IPS-18a (cell line): ENCODE measurements at regions not wholly inside any gene's neighbourhood (a gene's known extent, or its start where the extent isn't known, plus 50 kb on each side); places are given as distances from the start of the nearest gene placed in this dataset.
"Not testable (repeated sequence)": the region's sequence is repeated elsewhere in the genome, so short reads cannot be mapped to it uniquely, and the experiment has no call there.

Experiments used
- H3K27ac ChIP-seq: one replicate; pipeline ENCODE4 v1.5.1; 2013; ENCODE audit warnings: low read length
- H3K27me3 ChIP-seq: one replicate; pipeline ENCODE4 v1.6.1; 2013; ENCODE audit warnings: mild to moderate bottlenecking, low read length; ENCODE audit not compliant: control insufficient read depth, insufficient read depth
- H3K36me3 ChIP-seq: one replicate; pipeline ENCODE4 v1.6.1; 2013; ENCODE audit warnings: low read depth, low read length; ENCODE audit not compliant: control insufficient read depth
- H3K4me1 ChIP-seq: one replicate; pipeline ENCODE4 v1.6.1; 2013; ENCODE audit warnings: low read depth, low read length; ENCODE audit not compliant: control insufficient read depth
- H3K4me3 ChIP-seq: one replicate; pipeline ENCODE4 v1.5.1; 2013; ENCODE audit warnings: low read length
- H3K9ac ChIP-seq: one replicate; pipeline ENCODE4 v1.6.1; 2013; ENCODE audit warnings: mild to moderate bottlenecking, low read length, moderate library complexity
- H3K9me3 ChIP-seq: one replicate; pipeline ENCODE4 v1.6.1; 2013; ENCODE audit warnings: low read depth, low read length; ENCODE audit not compliant: control insufficient read depth

- Histone ChIP-seq H3K27ac (no peak overlapping the region), H3K9me3 (no peaks in the 10 kb centered on the region), H3K4me3 (no peak overlapping the region), H3K36me3 (no peaks in the 10 kb centered on the region), H3K9ac (no peak overlapping the region), H3K4me1 (peaks cover 11% of the 10 kb centered on the region), H3K27me3 (no peaks in the 10 kb centered on the region)
These were observed 667.4 kb downstream of the ROBO2 start for GRCh38 chr3:77707281-77707680.

- H3K27ac ChIP-seq = no peak overlapping the region
- no peaks in the 10 kb centered on the region for H3K36me3 ChIP-seq
- no peaks in the 10 kb centered on the region for H3K27me3 ChIP-seq
- peaks cover 11% of the 10 kb centered on the region for H3K4me1 ChIP-seq
- H3K9ac ChIP-seq = no peak overlapping the region
- no peak overlapping the region for H3K4me3 ChIP-seq
- no peaks in the 10 kb centered on the region for H3K9me3 ChIP-seq
These were observed 669.3 kb downstream of the ROBO2 start for GRCh38 chr3:77709155-77709554.

GRCh38 chr3:77718311-77718710 is 678.4 kb downstream of the ROBO2 start:
- H3K4me1 ChIP-seq = no peaks in the 10 kb centered on the region
- H3K4me3 ChIP-seq = no peak overlapping the region
- no peak overlapping the region for H3K9ac ChIP-seq
- no peaks in the 10 kb centered on the region for H3K9me3 ChIP-seq
- no peak overlapping the region for H3K27ac ChIP-seq
- no peaks in the 10 kb centered on the region for H3K27me3 ChIP-seq
- no peaks in the 10 kb centered on the region for H3K36me3 ChIP-seq

GRCh38 chr3:77720460-77720971 is 680.6 kb downstream of the ROBO2 start:
- Histone ChIP-seq H3K9me3 (no peaks in the 10 kb centered on the region), H3K4me3 (no peak overlapping the region), H3K27me3 (no peaks in the 10 kb centered on the region), H3K9ac (no peak overlapping the region), H3K27ac (no peak overlapping the region), H3K36me3 (no peaks in the 10 kb centered on the region), H3K4me1 (no peaks in the 10 kb centered on the region)

- Histone ChIP-seq H3K9ac (no peak overlapping the region), H3K4me1 (no peaks in the 10 kb centered on the region)
These were observed 686.6 kb downstream of the ROBO2 start for GRCh38 chr3:77726517-77726916.

GRCh38 chr3:77746048-77746447 is 706.1 kb downstream of the ROBO2 start:
- no peak overlapping the region for H3K9ac ChIP-seq
- H3K27me3 ChIP-seq = no peaks in the 10 kb centered on the region
- no peak overlapping the region for H3K4me3 ChIP-seq
- H3K36me3 ChIP-seq = no peaks in the 10 kb centered on the region
- H3K27ac ChIP-seq = no peak overlapping the region
- H3K4me1 ChIP-seq = no peaks in the 10 kb centered on the region
- no peaks in the 10 kb centered on the region for H3K9me3 ChIP-seq

More at GRCh38 chr3:77726517-77726916, 686.6 kb downstream of the ROBO2 start:
- Histone ChIP-seq H3K27me3 (no peaks in the 10 kb centered on the region), H3K9me3 (no peaks in the 10 kb centered on the region), H3K36me3 (no peaks in the 10 kb centered on the region), H3K27ac (no peak overlapping the region), H3K4me3 (no peak overlapping the region)

- Histone ChIP-seq H3K36me3 (no peaks in the 10 kb centered on the region), H3K27me3 (no peaks in the 10 kb centered on the region), H3K9ac (no peak overlapping the region), H3K27ac (no peak overlapping the region), H3K4me1 (no peaks in the 10 kb centered on the region), H3K9me3 (no peaks in the 10 kb centered on the region), H3K4me3 (no peak overlapping the region)
These were observed 707.0 kb downstream of the ROBO2 start for GRCh38 chr3:77746892-77747291.

- H3K4me1 ChIP-seq, H3K27ac ChIP-seq, H3K9ac ChIP-seq, H3K36me3 ChIP-seq, H3K27me3 ChIP-seq, H3K4me3 ChIP-seq, H3K9me3 ChIP-seq: not testable (repeated sequence)
These were observed 716.6 kb downstream of the ROBO2 start for GRCh38 chr3:77756397-77756975.

GRCh38 chr3:77772459-77772858 is 732.6 kb downstream of the ROBO2 start:
- Histone ChIP-seq H3K27ac (no peak overlapping the region), H3K9ac (no peak overlapping the region), H3K9me3 (no peaks in the 10 kb centered on the region), H3K4me1 (no peaks in the 10 kb centered on the region), H3K36me3 (no peaks in the 10 kb centered on the region), H3K4me3 (no peak overlapping the region), H3K27me3 (no peaks in the 10 kb centered on the region)

- no peaks in the 10 kb centered on the region for H3K36me3 ChIP-seq
- H3K4me1 ChIP-seq = no peaks in the 10 kb centered on the region
- no peak overlapping the region for H3K27ac ChIP-seq
- H3K4me3 ChIP-seq = no peak overlapping the region
- H3K9ac ChIP-seq = no peak overlapping the region
- H3K9me3 ChIP-seq = no peaks in the 10 kb centered on the region
- H3K27me3 ChIP-seq = no peaks in the 10 kb centered on the region
These were observed 733.2 kb downstream of the ROBO2 start for GRCh38 chr3:77773084-77773483.

GRCh38 chr3:77780278-77780996 is 740.5 kb downstream of the ROBO2 start:
- H3K4me1 ChIP-seq = peaks cover 4% of the 10 kb centered on the region
- H3K9me3 ChIP-seq = no peaks in the 10 kb centered on the region
- H3K9ac ChIP-seq = no peak overlapping the region

GRCh38 chr3:77786216-77786615 is 746.3 kb downstream of the ROBO2 start:
- Histone ChIP-seq H3K9me3 (no peaks in the 10 kb centered on the region), H3K27me3 (no peaks in the 10 kb centered on the region), H3K27ac (no peak overlapping the region), H3K4me3 (no peak overlapping the region), H3K9ac (no peak overlapping the region), H3K4me1 (peaks cover 4% of the 10 kb centered on the region), H3K36me3 (no peaks in the 10 kb centered on the region)

More at GRCh38 chr3:77780278-77780996, 740.5 kb downstream of the ROBO2 start:
- no peaks in the 10 kb centered on the region for H3K27me3 ChIP-seq
- H3K27ac ChIP-seq = no peak overlapping the region
- H3K36me3 ChIP-seq = no peaks in the 10 kb centered on the region
- no peak overlapping the region for H3K4me3 ChIP-seq
